ENCODE measurements at regions not wholly inside any gene's neighbourhood (a gene's known extent, or its start where the extent isn't known, plus 50 kb on each side); places are given as distances from the start of the nearest gene placed in this dataset.
"Not testable (repeated sequence)": the region's sequence is repeated elsewhere in the genome, so short reads cannot be mapped to it uniquely, and the experiment has no call there.

DNA sequence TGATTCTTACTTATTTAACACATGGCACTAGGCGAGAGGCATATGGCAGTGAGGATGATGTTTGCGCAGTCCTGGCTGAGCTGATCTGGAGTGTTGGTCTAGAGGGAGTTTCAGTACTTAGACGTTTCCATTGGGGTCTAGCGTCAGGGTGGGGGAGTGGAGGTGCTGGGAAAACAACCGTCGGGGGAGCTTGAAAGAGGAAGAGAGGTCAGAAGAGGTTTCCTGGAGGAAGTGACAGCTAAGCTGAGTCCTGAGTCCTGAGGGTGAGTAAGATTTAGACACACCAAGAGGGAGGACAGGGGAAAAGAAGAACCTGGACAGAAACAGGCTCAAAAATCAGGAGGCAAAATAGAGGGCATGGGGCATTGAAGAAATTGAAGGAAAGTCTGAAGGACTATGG is 81.4 kb downstream of the ALOX5AP start:
- no peak for DNase-seq (ENCODE audit: low spot score)

DNA sequence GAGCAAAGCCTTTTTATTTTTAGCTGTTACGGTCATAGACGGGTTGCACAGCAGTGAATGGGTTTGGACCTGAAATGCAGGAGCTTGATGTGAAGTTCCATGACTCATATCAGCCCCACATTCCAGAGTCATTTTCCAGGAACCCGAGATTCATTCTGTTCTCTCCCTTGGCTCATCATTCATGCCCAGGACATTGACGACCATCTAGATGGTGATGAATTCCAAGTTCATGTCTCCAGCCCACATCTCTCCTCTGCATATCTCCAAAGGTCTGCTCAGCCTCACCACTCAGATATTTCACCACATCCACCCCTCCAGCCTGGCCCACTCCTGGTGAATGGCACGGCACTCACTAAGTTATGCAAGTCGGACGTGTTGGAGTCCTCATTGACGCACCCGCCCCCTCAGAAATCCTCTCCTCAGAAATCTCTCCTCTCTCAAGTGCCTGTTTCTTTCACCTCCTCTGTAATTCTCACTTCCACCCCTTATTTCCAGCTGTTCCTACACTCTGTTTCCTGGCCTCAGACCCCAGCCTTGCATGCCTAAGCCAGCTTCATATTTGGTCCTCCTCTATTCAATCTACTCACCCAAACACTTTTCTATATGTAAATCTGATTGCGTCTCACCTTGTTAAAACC is 83.1 kb downstream of the ALOX5AP start:
- DNase-seq (ENCODE audit: low spot score): no peak

DNA sequence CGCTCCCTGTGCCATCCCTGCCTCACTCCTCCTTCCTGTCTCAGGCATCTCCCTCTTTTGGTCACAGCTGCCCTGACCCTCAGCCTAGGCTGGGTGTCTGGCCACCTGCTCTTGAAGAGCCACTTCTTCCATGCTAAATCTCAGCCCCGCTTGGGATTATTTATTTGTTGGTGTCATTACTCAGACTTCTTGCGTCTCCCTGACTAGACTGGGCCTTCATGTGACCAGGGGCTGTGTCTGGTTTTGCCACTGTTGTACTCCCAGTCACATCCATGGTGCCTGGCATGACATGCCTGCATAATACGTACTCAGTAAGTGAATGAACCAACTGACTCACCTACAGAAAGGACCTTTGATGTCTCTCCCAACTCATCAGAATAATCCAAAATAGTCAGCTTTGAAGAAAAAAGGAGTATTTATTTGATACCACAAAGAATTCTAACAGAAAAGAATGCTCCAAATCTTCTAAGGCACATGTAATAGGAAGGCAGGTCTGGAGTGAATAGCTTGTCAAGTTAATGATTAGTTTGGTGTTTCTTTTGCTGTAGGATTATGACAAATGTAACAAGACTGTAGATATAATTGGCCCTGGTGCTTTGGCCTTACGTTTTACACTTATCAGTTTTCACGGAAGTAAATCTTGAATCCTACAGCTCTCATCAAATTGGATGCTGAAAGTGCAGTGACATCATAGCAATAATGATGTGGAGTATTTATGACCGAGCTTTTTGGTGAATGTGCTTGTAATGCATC is 84.0 kb downstream of the ALOX5AP start:
- DNase-seq (ENCODE audit: low spot score): no peak

DNA sequence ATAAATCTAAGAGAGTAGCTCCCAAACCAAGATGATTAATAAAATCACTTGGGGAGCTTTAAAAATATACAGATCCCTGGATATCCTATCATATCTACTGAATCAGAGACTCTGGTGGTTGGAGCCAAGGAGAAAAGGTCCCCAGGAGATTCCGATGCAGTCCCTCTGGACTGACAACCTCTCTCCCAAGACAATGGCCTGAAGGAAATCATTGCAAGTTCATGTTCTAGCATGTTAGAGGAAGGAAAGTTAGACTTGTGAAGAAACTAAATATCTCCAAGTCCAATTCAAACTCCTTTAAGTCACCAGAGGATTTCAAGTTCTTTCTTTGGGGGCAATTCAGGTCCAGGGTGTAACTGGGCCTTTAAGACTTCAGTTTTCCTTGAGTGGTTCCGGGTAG is 84.7 kb upstream of the MEDAG start:
- DNase-seq (ENCODE audit: low spot score): no peak

DNA sequence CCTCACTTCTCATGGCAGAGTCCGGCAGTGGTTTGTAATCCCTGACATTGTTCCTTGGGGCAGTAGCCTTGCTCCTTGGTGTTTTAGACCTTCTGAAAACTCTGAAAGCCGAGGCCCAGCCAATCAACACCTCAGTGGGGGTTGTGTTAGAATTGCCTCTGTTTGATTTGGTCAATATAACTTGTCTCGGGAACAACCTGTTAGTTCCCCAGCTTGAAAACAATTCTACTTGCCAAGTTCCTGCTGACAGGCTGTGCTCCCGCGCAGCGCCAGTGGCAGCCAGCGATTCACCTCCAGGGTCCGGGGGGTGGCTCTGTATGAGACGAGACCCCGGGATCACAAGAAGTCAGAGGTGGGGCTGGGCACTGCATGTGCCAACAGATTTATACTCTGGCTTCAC is 81.4 kb upstream of the MEDAG start:
- DNase-seq (ENCODE audit: low spot score): no peak

DNA sequence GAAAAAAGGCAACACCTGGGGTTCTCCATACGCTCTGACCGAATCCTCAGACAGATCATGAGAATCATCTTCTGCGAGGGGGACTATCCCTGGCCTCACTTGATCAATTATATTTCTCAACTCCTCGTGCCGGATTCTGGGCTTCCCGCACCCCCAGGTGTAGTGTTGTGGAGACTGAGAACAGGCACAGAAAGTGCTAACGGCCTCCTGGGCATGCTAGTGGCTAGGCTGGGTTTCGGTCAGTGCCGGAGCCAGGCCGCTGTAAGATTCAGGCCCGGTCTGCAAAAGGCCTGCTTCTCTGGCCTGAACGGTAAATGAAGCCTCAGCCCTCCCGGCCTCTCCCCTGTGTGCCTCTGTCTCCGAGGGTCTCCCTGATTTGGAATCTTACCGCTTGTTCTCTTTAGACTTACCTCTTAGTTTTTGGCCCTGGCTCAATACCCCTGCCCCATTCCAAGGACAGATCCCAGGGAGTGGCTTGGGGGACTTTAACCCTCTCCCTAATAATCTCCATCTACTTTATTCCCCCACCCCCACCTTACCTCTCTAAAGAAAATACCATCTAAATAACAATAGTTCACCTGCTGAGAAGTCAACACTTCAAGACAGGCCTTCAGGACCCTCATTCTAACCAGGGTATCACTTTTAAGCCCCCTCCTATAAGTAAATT is 79.0 kb upstream of the MEDAG start:
- no peak for DNase-seq (ENCODE audit: low spot score)

DNA sequence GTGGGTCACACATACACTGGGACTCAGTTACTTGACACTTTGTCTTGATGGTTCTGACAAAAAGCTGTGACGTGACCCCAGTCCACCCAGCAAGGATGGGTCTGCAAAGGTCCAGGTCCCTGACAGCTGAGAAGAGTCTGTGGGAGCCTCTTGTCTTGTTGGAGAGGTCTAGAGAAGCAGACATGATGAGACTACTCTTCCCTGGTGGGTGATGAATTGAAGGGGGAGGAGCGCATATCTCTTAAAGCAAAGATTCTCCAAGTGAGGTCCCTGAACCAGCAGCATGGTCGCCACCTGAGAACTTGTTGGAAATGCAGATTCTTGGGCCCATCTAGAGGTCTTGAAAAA is 78.5 kb upstream of the MEDAG start:
- DNase-seq (ENCODE audit: low spot score): no peak

DNA sequence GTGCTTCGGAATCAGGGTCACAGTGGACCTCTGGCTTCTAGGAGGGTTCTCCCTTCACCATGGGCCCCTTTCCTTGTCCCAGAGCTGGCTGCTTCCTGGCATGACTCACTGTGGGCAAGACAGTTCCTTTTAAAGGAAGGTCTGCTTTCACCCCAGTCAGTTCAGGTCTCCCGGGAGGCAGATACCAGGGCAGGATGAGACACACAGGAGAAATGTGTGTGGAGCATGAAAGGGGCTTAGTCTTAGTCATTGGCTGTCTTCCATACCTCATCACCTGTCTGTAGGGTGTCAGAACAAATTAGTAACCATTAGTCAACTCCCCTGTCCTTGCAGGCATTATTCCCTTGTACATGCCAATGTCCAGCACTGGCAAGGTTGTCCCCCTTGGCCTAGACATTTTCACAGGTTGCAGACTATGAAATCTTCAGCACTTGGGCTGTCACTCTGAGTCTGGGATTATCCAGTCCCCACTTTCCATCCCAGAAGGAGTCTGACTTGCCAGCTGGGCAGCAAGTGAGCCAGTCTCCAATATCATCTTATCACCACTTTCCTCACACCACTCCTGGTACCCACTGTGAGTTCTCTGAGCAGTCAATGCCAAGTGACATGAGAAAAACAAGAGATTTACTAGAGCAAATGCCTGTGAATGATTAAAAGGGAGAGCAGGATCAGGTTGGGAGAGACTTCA is 76.8 kb upstream of the MEDAG start:
- DNase-seq (ENCODE audit: low spot score): peak; percentile 71

DNA sequence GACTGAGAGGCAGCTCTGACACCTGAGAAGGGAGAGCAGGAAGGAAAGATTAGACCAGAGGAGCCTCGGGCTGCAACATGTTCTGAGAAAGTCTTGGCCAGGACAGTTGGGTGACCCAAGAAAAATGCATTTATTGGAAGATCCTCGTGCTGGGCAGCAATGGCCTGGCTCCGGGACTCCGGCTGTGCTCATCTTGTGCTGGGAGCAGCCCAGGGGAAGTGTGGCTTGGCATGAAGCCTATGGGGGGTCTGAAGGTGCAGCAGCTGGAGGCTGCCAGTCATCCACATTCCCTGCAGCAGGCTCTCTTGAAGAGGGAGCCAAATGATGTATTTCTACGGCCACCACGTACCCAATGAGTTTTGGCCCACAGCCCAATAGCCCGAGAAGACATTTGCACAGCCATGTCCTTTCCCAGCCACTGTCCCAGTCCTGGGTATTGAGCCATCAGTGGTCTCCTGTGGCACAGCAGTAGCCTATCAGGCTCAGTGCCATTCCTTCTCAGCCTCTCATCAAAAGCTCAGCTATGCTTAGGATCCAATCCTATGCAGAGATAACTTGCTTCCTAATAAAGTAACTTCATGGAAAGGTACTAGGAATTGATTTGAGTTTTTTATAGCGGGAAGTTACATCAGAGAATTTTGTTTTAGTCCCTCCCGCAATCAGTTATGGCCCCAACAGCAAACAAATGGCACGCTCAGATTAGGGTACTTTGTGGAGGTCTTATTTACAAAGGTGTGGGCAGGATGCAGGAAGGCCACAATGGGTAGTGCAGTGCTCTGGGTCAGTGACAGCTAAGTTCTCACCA is 76.0 kb upstream of the MEDAG start:
- no peak for DNase-seq (ENCODE audit: low spot score)

DNA sequence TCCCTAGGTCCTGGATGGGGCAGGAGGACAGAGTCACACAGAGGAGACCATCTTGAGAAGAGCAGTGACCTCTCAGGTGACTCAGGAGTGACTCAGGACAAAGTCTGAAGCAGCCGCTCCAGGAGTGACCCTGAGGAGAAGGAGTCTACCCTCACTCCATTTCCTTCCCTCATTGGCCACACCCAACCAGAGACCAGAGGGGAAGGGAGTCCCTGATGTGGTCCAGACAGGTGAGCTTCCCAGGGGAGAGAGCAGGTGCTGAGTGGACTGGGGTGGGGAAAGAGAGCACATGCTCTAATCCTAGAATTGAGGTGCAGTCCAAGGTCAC is 75.5 kb upstream of the MEDAG start:
- peak; percentile 41 for DNase-seq (ENCODE audit: low spot score)

DNA sequence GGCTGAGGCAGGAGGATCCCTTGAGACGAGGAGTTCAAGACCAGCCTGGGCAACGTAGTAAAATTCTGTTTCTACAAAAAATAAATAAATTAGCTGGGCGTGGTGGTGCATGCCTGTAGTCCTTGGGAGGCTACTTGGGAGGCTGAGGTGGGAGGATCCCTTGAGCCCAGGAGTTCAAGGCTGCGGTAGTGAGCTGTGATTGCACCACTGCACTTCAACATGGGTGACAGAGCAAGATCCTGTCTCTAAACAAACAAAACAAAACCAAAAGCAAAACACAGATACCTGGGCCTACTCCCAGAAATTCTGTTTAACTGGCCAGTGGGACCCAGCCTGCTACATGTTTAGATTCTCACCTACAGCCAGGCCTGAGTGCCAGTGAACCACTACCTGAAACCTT is 74.6 kb upstream of the MEDAG start:
- no peak for DNase-seq (ENCODE audit: low spot score)

DNA sequence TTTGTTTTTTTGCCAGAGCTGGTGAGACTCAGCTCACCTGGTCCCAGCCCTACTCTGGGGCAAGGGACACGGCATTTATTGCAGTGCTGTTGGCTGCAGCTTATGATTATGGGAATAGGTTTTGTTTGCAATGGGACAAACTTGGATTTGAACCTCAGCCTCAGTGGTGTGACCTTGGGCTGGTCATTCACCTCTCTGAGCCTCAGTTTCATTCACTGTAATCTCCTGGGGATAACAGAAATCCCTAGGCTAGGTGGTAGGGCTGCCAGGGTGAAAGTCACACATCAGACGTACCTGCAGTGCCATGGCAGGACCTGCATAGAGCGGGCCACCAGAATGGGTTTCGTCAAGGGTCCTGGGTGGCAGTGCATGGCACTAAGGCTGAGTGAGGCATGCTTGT is 73.7 kb upstream of the MEDAG start:
- peak; percentile 84 for DNase-seq (ENCODE audit: low spot score)

DNA sequence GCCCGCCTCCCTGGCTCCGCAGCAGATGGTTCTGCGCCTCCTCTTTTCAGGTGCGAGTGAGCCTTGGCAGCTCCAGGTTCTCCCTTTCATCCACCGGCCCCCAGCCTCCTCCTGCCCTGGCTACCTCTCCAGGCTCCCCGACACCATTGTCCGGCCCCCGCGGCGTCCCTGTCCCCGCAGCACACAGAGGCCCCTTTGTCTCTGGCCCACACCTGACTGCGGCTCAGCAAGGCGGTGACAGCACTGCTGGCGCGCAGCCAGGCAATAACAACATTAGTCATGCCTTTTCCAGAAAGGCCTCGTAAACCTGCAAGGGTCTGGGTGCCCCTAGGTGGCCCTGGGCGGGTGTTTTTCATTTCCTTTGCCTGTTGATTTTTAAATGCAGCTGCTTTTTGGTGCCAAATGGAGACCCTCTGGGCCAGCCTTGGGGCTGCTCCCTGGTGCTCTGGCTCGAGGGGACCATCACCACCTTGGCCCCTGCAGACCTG is 73.2 kb upstream of the MEDAG start:
- peak; percentile 100 for DNase-seq (ENCODE audit: low spot score)

DNA sequence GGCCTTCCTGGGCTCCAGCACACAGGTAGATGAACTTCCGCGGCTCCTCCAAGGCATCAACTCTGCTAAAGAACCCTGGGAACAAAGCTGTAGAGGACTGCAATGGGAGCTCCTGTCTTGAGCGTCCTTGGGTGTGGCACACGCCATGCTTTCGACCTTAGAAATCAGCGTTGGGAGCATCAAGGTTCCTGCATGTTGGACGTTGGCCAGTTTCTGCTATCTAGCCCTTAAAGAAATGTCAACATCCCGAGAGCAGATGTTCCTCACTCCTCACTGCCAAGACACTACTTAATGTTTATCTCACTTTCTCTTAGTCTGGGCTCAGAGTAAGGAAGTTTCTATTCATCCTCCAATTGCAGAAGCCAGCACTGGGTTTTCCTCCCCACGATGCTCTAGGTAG is 70.6 kb upstream of the MEDAG start:
- peak; percentile 77 for DNase-seq (ENCODE audit: low spot score)

DNA sequence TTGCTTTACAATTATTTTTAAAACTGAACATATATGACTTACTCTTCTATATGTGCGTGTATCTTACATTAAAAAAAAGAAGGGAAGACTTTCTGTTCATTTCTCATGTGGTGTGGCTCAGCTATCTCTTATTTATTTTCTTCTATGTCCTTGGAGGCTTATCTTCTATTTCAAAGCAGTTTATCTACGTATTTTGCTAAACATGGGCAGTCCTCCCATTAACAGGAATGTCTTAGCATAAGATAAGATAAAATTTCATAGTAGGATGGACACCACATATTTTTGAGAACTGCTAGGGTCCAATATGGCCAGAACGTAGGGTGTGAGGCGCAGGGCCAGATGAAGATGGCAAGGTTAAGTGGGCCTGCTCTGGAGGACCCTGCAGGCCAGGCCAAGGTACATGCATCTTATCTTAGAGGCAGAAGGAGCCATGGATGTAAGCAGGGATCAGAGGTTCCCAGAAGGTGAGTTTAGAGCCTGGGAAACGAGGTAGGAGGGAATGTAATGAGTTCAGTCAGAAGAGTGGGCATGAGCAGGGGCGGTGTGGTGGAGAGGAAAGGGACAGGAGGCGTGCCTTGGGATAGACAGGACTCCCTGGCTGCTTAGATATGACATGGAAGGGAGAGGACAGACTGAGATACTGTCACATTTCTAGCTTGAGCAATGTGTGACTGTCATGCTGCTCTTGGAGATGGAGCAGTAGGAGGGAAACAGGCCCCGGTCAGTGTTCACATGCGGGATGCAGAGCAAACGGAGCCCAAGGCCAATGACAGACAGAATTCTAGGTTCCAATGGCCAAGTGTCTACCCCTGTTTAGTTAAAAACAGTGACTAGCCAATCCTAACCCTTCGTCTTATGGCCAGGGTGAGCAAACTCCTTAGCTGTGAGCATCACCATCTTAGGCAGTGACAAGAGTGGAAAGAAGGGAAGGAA is 68.6 kb upstream of the MEDAG start:
- DNase-seq (ENCODE audit: low spot score): no peak

DNA sequence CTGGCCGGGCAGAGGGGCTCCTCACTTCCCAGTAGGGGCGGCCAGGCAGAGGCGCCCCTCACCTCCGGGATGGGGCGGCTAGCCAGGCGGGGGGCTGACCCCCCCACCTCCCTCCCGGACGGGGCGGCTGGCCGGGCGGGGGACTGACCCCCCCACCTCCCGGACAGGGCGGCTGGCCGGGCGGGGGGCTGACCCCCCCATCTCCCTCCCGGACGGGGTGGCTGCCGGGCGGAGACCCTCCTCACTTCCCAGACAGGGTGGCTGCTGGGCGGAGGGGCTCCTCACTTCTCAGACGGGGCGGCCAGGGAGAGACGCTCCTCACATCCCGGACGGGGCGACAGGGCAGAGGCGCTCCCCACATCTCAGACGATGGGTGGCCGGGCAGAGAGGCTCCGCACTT is 66.4 kb upstream of the MEDAG start:
- DNase-seq (ENCODE audit: low spot score): not testable (repeated sequence)

DNA sequence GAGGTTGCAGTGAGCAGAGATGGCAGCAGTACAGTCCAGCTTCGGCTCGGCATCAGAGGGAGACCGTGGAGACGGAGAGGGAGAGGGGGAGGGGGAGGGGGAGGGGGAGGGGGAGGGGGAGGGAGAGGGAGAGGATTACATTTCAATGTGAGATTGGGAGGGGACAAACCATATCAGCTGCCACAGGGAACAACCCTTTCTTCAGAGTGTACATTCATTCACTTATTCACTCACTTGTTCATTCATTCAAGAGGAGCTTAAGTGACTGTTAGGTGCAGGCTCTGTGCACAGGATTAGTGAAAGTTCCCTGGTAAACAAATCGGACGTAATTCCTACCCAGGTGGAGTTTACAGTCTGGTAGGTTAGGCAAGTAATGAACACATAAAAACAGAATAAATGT is 65.6 kb upstream of the MEDAG start:
- no peak for DNase-seq (ENCODE audit: low spot score)

DNA sequence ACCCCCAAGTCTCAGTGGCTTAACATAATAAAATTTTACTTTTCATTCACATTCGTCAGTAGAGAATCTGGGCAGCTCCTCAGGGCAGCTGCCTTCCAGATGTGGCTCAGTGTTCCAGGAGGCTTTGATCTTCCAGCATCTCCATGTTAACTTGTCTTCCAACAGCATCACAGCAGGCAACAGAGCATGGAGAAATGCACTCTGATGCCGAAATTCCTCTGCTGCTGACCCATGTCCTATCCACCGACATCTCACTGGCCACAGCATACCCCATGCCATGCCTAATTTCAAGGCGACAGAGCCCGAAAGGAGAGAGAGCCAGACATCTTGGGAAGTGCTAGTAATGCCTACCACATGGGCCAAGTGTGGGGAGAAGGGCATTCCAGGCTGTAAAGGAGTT is 64.9 kb upstream of the MEDAG start:
- no peak for DNase-seq (ENCODE audit: low spot score)

DNA sequence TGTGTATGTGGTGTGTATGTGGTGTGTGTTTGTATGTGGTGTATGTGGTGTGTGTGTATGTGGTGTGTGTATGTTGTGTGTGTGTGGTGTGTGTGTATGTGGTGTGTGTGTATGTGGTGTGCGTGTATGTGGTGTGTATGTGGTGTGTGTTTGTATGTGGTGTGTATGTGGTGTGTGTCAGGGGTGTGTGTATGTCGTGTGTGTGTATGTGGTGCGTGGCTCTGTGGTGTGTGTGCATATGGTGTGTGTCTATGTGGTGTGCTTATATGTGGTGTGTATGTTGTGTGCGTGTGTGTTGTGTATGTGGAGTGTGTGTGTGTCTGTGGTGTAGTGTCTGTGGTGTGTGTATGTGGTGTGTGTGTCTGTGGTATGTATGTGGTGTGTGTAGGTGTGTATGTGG is 62.5 kb upstream of the MEDAG start:
- DNase-seq (ENCODE audit: low spot score): no peak

DNA sequence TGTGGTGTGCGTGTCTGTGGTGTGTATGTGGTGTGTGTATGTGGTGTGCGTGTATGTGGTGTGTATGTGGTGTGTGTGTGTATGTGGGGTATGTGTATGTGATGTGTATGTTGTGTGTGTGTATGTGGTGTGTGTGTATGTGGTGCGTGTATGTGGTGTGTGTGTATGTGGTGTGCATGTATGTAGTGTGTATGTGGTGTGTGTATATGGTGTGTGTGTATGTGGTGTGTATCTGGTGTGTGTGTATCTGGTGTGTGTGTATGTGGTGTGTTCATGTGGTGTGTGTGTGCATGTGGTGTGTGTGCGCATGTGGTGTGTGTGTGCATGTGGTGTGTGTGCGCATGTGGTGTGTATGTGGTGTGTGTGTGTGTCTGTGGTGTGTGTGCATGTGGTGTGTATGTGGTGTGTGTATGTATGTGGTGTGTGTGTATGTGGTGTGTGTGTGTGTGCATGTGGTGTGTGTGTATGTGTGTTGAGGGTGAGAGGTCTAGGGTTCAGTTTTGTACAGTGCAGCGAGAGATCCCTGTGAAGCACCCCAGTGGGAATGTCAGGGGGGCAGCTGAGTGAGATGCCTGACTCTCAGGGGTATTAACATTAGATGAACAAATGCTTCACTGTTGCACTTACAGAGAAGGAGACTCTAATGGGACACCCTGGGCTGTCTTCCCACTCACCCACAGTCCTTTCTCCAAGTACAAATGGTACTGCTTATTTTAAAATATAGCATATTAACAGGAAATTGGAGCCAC is 61.3 kb upstream of the MEDAG start:
- peak; percentile 52 for DNase-seq (ENCODE audit: low spot score)

All from HT-29 (cell line).